HCT116 (cell line): ENCODE measurements at regions not wholly inside any gene's neighbourhood (a gene's known extent, or its start where the extent isn't known, plus 50 kb on each side); places are given as distances from the start of the nearest gene placed in this dataset.

Experiments used
- ATAC-seq: fragments of 200-7000 bp; cut with Tn5 transposase; 2 replicates; pipeline ENCODE4 v1.9.1; 2020; ENCODE audit warnings: mild to moderate bottlenecking, moderate library complexity
- BruUV-seq: library from RNA; stranded (reverse); fragments of 400-500 nt; replicated peaks from 2 replicates; lab custom pipeline; 2021; lab: Mats Ljungman, UMichigan
- CTCF ChIA-PET: fragments of 300-600 bp; sonication (Branson Sonifier 250); formaldehyde crosslinking; loops from one replicate; lab custom pipeline; 2021; ENCODE audit warnings: antibody characterized with exemption; lab: Charles Lee
- POLR2A ChIA-PET: fragments of 300-600, 350-600 bp; sonication (Branson Sonifier 250); formaldehyde crosslinking; loops from one replicate; lab custom pipeline; 2021; ENCODE audit warnings: antibody characterized with exemption; lab: Charles Lee
- RAD21 ChIA-PET, 2 experiments: fragments of 300-600 bp; sonication (Branson Sonifier 250); formaldehyde crosslinking; loops; one replicate each; lab custom pipeline; 2023; ENCODE audit warnings: low total read pairs in 2 of 2; ENCODE audit not compliant: uncharacterized antibody in 2 of 2, unreplicated experiment in 2 of 2, low non-redundant PET in 1 of 2; lab: Charles Lee
- DNase-seq: peaks from one replicate; pipeline ENCODE4 v3.0.0-alpha.2; 2010; ENCODE audit warnings: low read depth, low spot score
- H2AFZ ChIP-seq: fragments of 200-600 bp; shearing (Covaris generic), sonication (generic); 2 replicates; pipeline ENCODE4 v1.6.1; 2017; ENCODE audit warnings: low read depth, mixed run types, mixed read lengths, antibody characterized with exemption, low read length; ENCODE audit not compliant: poor library complexity, severe bottlenecking
- H3K27ac ChIP-seq: 2 replicates; pipeline ENCODE4 v1.5.1; 2012; ENCODE audit warnings: low read depth, low read length
- H3K27me3 ChIP-seq: fragments of 200-600 bp; sonication (generic); 2 replicates; pipeline ENCODE4 v1.6.1; 2016; ENCODE audit warnings: mixed run types, low read length, mixed read lengths; ENCODE audit not compliant: insufficient read depth
- H3K36me3 ChIP-seq, 2 experiments: fragments of 200-500 bp in 1 of 2; fragments of 200-600 bp in 1 of 2; sonication (Bioruptor generic) in 1 of 2; sonication (generic) in 1 of 2; 2 replicates each; pipeline versions ENCODE4 v1.5.1 to v1.6.1; 2014 to 2016; ENCODE audit warnings: low read length in 2 of 2, inconsistent platforms in 1 of 2, mixed read lengths in 1 of 2, mixed run types in 1 of 2; ENCODE audit not compliant: insufficient read depth in 2 of 2, control insufficient read depth in 1 of 2
- H3K4me1 ChIP-seq, 2 experiments: fragments of 200-600 bp in 1 of 2; sonication (generic) in 1 of 2; 2 replicates each; pipeline versions ENCODE4 v1.5.1 to v1.6.1; 2012 to 2017; ENCODE audit warnings: low read length in 2 of 2, inconsistent platforms in 1 of 2, mild to moderate bottlenecking in 1 of 2, mixed read lengths in 1 of 2, mixed run types in 1 of 2, moderate library complexity in 1 of 2; ENCODE audit not compliant: insufficient read depth in 2 of 2, control insufficient read depth in 1 of 2
- H3K4me2 ChIP-seq: fragments of 200-600 bp; sonication (generic); 2 replicates; pipeline ENCODE4 v1.6.1; 2017; ENCODE audit warnings: mixed run types, low read length, mixed read lengths
- H3K4me3 ChIP-seq, 2 experiments: fragments of 200-600 bp in 1 of 2; sonication (generic) in 1 of 2; replicated peaks in 1 of 2; 2 replicates each; pipeline ENCODE4 v1.5.1; 2011 to 2016; ENCODE audit warnings: low read length in 2 of 2, control low read depth in 1 of 2, low read depth in 1 of 2, mild to moderate bottlenecking in 1 of 2, mixed read lengths in 1 of 2, mixed run types in 1 of 2
- H3K79me2 ChIP-seq: fragments of 200-600 bp; sonication (generic); 2 replicates; pipeline ENCODE4 v1.6.1; 2017; ENCODE audit warnings: mild to moderate bottlenecking, mixed run types, low read length, moderate library complexity, mixed read lengths; ENCODE audit not compliant: insufficient read depth
- H3K9ac ChIP-seq: fragments of 200-600 bp; sonication (generic); 2 replicates; pipeline ENCODE4 v1.6.1; 2016; ENCODE audit warnings: low read length, mixed read lengths
- H3K9me2 ChIP-seq: fragments of 200-600 bp; sonication (generic), shearing (Covaris generic); 2 replicates; pipeline ENCODE4 v1.6.1; 2017; ENCODE audit warnings: mixed run types, mild to moderate bottlenecking, moderate library complexity; ENCODE audit not compliant: insufficient read depth
- H3K9me3 ChIP-seq, 2 experiments: fragments of 200-500 bp in 1 of 2; fragments of 200-600 bp in 1 of 2; sonication (Bioruptor generic) in 1 of 2; sonication (generic) in 1 of 2; 2 replicates each; pipeline ENCODE4 v1.6.1; 2014 to 2017; ENCODE audit warnings: low read length in 2 of 2, mixed read lengths in 2 of 2, inconsistent platforms in 1 of 2, low read depth in 1 of 2, mild to moderate bottlenecking in 1 of 2, mixed run types in 1 of 2, moderate library complexity in 1 of 2; ENCODE audit not compliant: control insufficient read depth in 1 of 2, insufficient read depth in 1 of 2
- H4K20me1 ChIP-seq: fragments of 200-600 bp; sonication (generic), shearing (Covaris generic); 2 replicates; pipeline ENCODE4 v1.6.1; 2017; ENCODE audit warnings: mixed run types, mild to moderate bottlenecking, moderate library complexity; ENCODE audit not compliant: insufficient read depth
- CBX3 ChIP-seq: IDR thresholded peaks from 2 replicates; pipeline ENCODE4 v1.6.1; 2012; ENCODE audit warnings: low read depth
- CEBPB ChIP-seq: IDR thresholded peaks from 2 replicates; pipeline ENCODE4 v1.6.1; 2012; ENCODE audit warnings: low read depth
- ELF1 ChIP-seq: IDR thresholded peaks from 2 replicates; pipeline ENCODE4 v1.6.1; 2012; ENCODE audit warnings: low read depth, borderline replicate concordance
- FOSL1 ChIP-seq: IDR thresholded peaks from 2 replicates; pipeline ENCODE4 v1.6.1; 2012; ENCODE audit warnings: low read depth
- POLR2A ChIP-seq: IDR thresholded peaks from 2 replicates; pipeline ENCODE4 v1.7.0; 2011; ENCODE audit warnings: borderline replicate concordance; ENCODE audit not compliant: insufficient read depth, insufficient read length; ENCODE audit errors: extremely low read depth
- SIN3A ChIP-seq: IDR thresholded peaks from 2 replicates; pipeline ENCODE4 v1.6.1; 2012; ENCODE audit warnings: low read depth
- ZNF274 ChIP-seq: fragments of 200-500 bp; sonication (Bioruptor generic); IDR thresholded peaks from 2 replicates; pipeline ENCODE4 v1.6.1; 2014; ENCODE audit warnings: mild to moderate bottlenecking, low read depth, low read length, inconsistent platforms
- intact Hi-C: fragments of 100-400 bp; cut with micrococcal nuclease; formaldehyde crosslinking; loops from 2 replicates; pipeline ENCODE4 v1.10.0; 2022
- TF ChIP-seq, protein P1 (sequence below): IDR thresholded peaks from 2 replicates; pipeline ENCODE4 v1.6.1; 2012
- TF ChIP-seq, protein P2 (sequence below): IDR thresholded peaks from 2 replicates; pipeline ENCODE4 v1.6.1; 2011; ENCODE audit warnings: mild to moderate bottlenecking, low read length, moderate library complexity; ENCODE audit not compliant: insufficient replicate concordance; ENCODE audit errors: extremely low read depth
- TF ChIP-seq, protein P3 (sequence below), 3 experiments: fragments of 200-600 bp in 1 of 3; sonication (generic) in 1 of 3; IDR thresholded peaks in 2 of 3; conservative IDR thresholded peaks in 1 of 3; 2 replicates each; pipeline ENCODE4 v1.5.1; 2012 to 2017; ENCODE audit warnings: low read depth in 2 of 3, low read length in 2 of 3, antibody characterized with exemption in 1 of 3, borderline replicate concordance in 1 of 3, control low read depth in 1 of 3, mild to moderate bottlenecking in 1 of 3, mixed read lengths in 1 of 3, mixed run types in 1 of 3, moderate library complexity in 1 of 3; ENCODE audit not compliant: insufficient read depth in 1 of 3
- TF ChIP-seq, protein P4 (sequence below): IDR thresholded peaks from 2 replicates; pipeline ENCODE4 v1.6.1; 2012

DNA sequence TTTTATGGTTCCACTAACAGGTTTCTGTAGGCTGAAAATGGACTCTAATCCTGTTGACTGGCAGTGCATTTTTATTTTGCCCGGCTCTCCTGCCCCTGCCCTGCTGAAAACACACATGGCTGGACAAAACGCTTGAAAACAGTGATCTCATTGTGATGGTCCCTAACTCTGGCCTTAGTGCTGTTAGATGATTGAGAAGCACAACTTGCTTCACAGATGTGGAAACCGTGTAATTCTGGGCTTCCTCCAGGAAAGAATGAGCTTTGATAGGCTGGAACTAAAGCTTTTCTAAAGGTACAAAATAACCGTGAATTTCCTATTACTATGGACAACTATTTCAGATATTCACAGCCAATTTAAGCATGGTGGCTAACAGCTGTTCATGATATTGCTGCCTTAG, 121.4 kb downstream of the VGLL3 start:
- H3K36me3 ChIP-seq = no peaks in the 10 kb centered on the region
- no peaks in the 10 kb centered on the region for H3K9me2 ChIP-seq
- no peak overlapping the region for H3K9ac ChIP-seq
- POLR2A ChIA-PET = no interaction called here
- no peak overlapping the region for H3K27ac ChIP-seq
- TF ChIP-seq, protein P1, sequence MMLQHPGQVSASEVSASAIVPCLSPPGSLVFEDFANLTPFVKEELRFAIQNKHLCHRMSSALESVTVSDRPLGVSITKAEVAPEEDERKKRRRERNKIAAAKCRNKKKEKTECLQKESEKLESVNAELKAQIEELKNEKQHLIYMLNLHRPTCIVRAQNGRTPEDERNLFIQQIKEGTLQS = no peak
- TF ChIP-seq, protein P2, sequence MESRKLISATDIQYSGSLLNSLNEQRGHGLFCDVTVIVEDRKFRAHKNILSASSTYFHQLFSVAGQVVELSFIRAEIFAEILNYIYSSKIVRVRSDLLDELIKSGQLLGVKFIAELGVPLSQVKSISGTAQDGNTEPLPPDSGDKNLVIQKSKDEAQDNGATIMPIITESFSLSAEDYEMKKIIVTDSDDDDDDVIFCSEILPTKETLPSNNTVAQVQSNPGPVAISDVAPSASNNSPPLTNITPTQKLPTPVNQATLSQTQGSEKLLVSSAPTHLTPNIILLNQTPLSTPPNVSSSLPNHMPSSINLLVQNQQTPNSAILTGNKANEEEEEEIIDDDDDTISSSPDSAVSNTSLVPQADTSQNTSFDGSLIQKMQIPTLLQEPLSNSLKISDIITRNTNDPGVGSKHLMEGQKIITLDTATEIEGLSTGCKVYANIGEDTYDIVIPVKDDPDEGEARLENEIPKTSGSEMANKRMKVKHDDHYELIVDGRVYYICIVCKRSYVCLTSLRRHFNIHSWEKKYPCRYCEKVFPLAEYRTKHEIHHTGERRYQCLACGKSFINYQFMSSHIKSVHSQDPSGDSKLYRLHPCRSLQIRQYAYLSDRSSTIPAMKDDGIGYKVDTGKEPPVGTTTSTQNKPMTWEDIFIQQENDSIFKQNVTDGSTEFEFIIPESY = no peak
- TF ChIP-seq CEBPB (no peak), FOSL1 (no peak), ELF1 (no peak), CBX3 (no peak)
- H3K4me3 ChIP-seq = no peak overlapping the region
- H3K4me1 ChIP-seq = no peaks in the 10 kb centered on the region
- CTCF ChIA-PET = no interaction called here
- intact Hi-C loops = no loop called here
- BruUV-seq = no TSS peak
- ATAC-seq (no peak), DNase-seq (no peak)
- H3K27me3 ChIP-seq = no peaks in the 10 kb centered on the region
- H3K9me3 ChIP-seq = no peaks in the 10 kb centered on the region; a peak in 1 of 4 replicates
- H4K20me1 ChIP-seq = no peaks in the 10 kb centered on the region
- no peak overlapping the region for H3K4me2 ChIP-seq
- RAD21 ChIA-PET = no interaction called here
- no peak overlapping the region for H2AFZ ChIP-seq
- H3K79me2 ChIP-seq = no peaks in the 10 kb centered on the region

DNA sequence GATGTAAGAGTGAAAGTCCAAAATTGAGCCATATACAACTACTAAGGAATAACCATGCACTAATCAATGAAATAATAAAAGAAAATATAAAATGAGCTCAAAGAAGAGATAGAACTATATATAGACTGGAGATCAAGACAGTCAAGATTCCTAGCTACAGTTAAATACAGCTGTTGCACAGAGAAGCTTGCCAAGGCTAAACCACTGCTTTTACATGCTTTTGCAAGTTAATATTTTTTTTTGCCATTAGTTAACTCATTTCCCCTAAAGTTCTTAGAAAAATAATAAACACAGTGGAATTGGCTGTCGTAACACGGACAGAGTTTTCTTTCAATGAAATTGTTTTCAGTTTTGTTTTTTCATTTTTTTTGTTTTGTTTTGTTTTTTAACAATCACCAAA, 123.0 kb downstream of the VGLL3 start:
- Histone ChIP-seq H3K4me3 (no peak overlapping the region), H3K4me2 (no peak overlapping the region), H3K9me2 (no peaks in the 10 kb centered on the region), H3K9me3 (no peaks in the 10 kb centered on the region; a peak in 2 of 4 replicates), H3K9ac (no peak overlapping the region), H3K27ac (no peak overlapping the region), H4K20me1 (no peaks in the 10 kb centered on the region), H3K4me1 (no peaks in the 10 kb centered on the region), H2AFZ (no peak overlapping the region), H3K36me3 (no peaks in the 10 kb centered on the region), H3K79me2 (no peaks in the 10 kb centered on the region), H3K27me3 (no peaks in the 10 kb centered on the region)
- POLR2A ChIA-PET = no interaction called here
- BruUV-seq = no TSS peak
- DNase-seq (no peak), ATAC-seq (no peak)
- RAD21 ChIA-PET = no interaction called here
- CTCF ChIA-PET = no interaction called here
- intact Hi-C loops = no loop called here
- TF ChIP-seq ZNF274 (no peak), ELF1 (no peak), POLR2A (no peak), SIN3A (no peak)
- TF ChIP-seq, protein P3, sequence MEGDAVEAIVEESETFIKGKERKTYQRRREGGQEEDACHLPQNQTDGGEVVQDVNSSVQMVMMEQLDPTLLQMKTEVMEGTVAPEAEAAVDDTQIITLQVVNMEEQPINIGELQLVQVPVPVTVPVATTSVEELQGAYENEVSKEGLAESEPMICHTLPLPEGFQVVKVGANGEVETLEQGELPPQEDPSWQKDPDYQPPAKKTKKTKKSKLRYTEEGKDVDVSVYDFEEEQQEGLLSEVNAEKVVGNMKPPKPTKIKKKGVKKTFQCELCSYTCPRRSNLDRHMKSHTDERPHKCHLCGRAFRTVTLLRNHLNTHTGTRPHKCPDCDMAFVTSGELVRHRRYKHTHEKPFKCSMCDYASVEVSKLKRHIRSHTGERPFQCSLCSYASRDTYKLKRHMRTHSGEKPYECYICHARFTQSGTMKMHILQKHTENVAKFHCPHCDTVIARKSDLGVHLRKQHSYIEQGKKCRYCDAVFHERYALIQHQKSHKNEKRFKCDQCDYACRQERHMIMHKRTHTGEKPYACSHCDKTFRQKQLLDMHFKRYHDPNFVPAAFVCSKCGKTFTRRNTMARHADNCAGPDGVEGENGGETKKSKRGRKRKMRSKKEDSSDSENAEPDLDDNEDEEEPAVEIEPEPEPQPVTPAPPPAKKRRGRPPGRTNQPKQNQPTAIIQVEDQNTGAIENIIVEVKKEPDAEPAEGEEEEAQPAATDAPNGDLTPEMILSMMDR (IDR thresholded peaks at IDR 0.05 in 2 of 3, conservative IDR thresholded peaks at IDR 0.05 in 1 of 3; ENCODE audit: borderline replicate concordance in 1 of 3, insufficient read depth in 1 of 3, low read depth in 2 of 3, low read length in 2 of 3) = no peak
- TF ChIP-seq, protein P4, sequence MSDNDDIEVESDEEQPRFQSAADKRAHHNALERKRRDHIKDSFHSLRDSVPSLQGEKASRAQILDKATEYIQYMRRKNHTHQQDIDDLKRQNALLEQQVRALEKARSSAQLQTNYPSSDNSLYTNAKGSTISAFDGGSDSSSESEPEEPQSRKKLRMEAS = no peak
